Stimulated activated memory B cell treated with anti-CD40 and anti-IgM and Interleukin-4, amounts not matched to agents 10 μg/mL and 1 μg/mL and 100 μg/mL, for 72 hours (primary cell): ENCODE measurements at regions not wholly inside any gene's neighbourhood (a gene's known extent, or its start where the extent isn't known, plus 50 kb on each side); places are given as distances from the start of the nearest gene placed in this dataset.

Experiments
- ATAC-seq: fragments of 150-1000 bp; cut with Tn5 transposase; 2 replicates; pipeline ENCODE4 v1.10.0; 2021
- H3K27ac Mint-ChIP-seq: one replicate; pipeline ENCODE4 v1.8.0; 2022; ENCODE audit warnings: mild to moderate bottlenecking, mixed read lengths
- H3K27me3 Mint-ChIP-seq: one replicate; pipeline ENCODE4 v1.8.0; 2022; ENCODE audit warnings: mixed read lengths
- H3K36me3 Mint-ChIP-seq: one replicate; pipeline ENCODE4 v1.8.0; 2022; ENCODE audit warnings: mixed read lengths
- H3K4me1 Mint-ChIP-seq: one replicate; pipeline ENCODE4 v1.8.0; 2022; ENCODE audit warnings: mixed read lengths
- H3K4me3 Mint-ChIP-seq: one replicate; pipeline ENCODE4 v1.8.0; 2022; ENCODE audit warnings: mild to moderate bottlenecking, moderate library complexity, mixed read lengths
- H3K9me3 Mint-ChIP-seq: one replicate; pipeline ENCODE4 v1.8.0; 2022; ENCODE audit warnings: mixed read lengths

DNA sequence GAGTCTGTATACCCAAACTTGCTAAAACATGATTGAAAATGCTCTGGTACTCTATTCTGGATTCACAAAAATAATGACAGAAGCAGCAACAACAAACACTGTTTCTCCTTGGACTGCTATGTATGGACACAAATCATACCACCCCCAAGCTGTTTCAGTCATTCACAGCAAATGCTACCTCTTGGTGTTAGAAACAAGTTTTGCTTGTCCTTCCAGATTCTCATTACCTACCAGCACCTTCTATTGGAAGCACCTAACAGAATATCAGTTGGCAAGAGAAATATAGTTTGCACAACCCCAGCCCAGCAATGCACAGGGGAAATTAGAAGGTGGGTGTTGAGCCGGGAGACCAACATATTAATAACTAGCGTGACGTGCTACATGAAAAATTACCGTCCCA is 1950.9 kb downstream of the C4orf33 start:
- Mint-ChIP-seq H3K4me3 (no peak overlapping the region), H3K27me3 (no peaks in the 10 kb centered on the region), H3K36me3 (no peaks in the 10 kb centered on the region), H3K4me1 (no peaks in the 10 kb centered on the region), H3K9me3 (peaks cover 4% of the 10 kb centered on the region), H3K27ac (no peak overlapping the region)
- no peak for ATAC-seq

DNA sequence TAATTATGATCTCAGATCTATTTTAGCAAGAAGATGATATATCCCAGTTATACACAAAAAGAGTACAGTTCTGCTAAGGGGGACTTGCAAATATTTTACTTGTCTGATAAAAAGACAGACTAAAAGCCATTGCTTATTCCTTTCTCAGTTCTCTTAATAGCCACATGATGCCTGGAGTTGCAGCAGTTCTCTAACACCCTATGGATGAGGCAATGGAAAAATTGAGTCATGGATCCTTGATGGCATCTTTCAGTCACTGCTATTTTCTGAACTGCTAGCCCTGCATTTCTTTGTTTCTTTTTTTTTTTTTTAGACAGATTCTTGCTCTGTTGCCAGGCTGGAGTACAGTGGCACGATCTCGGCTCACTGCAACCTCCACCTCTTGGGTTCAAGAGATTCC is 1956.7 kb downstream of the C4orf33 start:
- H3K9me3 Mint-ChIP-seq, result peaks cover 5% of the 10 kb centered on the region
- no peak overlapping the region for H3K27ac Mint-ChIP-seq
- no peak overlapping the region for H3K4me3 Mint-ChIP-seq
- ATAC-seq, result no peak
- no peaks in the 10 kb centered on the region for H3K36me3 Mint-ChIP-seq
- no peaks in the 10 kb centered on the region for H3K27me3 Mint-ChIP-seq
- no peaks in the 10 kb centered on the region for H3K4me1 Mint-ChIP-seq

DNA sequence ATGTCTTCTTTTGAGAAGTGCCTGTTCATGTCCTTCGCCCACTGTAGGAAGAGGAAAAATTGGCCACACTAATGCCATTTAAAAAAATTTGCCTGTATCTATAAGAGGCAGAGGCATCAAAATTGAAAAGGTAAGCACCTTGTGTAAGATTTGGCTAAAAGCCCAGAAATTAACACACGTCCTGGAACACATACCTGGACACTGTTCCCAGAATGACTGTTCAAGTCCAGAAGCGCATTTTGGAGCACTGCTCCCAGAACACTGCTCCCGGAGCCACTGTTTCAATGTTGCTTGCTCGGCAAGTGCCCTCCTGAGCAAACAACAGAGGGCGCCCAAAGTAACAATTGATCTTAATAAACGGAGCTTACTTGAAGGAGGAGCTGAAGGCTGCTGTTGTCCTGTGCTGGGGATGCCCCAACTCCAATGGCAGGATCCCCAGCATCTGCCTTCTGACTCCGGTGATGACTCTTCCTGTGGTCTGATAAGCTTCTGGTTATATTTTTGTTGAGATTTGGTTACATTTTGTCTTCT is 1958.6 kb downstream of the C4orf33 start:
- peaks cover 8% of the 10 kb centered on the region for H3K9me3 Mint-ChIP-seq
- no peaks in the 10 kb centered on the region for H3K27me3 Mint-ChIP-seq
- no peak overlapping the region for H3K27ac Mint-ChIP-seq
- no peak overlapping the region for H3K4me3 Mint-ChIP-seq
- ATAC-seq, result no peak
- no peaks in the 10 kb centered on the region for H3K36me3 Mint-ChIP-seq
- no peaks in the 10 kb centered on the region for H3K4me1 Mint-ChIP-seq

- no peaks in the 10 kb centered on the region for H3K36me3 Mint-ChIP-seq
- H3K4me3 Mint-ChIP-seq, result no peak overlapping the region
- peaks cover 12% of the 10 kb centered on the region for H3K9me3 Mint-ChIP-seq
- no peaks in the 10 kb centered on the region for H3K4me1 Mint-ChIP-seq
- H3K27ac Mint-ChIP-seq, result no peak overlapping the region
- no peak for ATAC-seq
- no peaks in the 10 kb centered on the region for H3K27me3 Mint-ChIP-seq
Measured at GRCh38 chr4:131061734-131062133, 1965.8 kb downstream of the C4orf33 start.

DNA sequence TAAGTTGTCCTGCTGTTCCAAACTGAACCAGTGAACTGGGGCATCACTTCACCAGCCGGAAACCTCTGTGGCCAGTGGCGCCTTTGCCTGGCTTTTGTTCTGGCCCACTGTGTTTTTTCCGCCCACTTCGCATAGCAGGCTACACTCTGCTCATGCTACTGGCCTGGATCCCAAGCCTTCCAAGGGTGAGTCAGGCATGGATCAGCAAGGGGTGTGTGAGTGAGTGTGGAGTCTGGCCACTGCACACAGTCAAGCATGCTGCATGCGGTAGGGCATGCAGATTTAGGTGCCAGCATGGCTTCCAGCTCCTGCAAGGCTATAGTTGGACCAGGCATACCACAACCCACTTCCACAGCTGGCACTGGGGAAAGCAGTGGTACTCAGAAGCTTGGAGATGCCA is 1967.9 kb downstream of the C4orf33 start:
- Mint-ChIP-seq H3K4me3 (no peak overlapping the region), H3K9me3 (peaks cover 9% of the 10 kb centered on the region), H3K27me3 (no peaks in the 10 kb centered on the region), H3K36me3 (no peaks in the 10 kb centered on the region), H3K4me1 (no peaks in the 10 kb centered on the region), H3K27ac (no peak overlapping the region)
- no peak for ATAC-seq

- no peak overlapping the region for H3K4me3 Mint-ChIP-seq
- H3K36me3 Mint-ChIP-seq, result no peaks in the 10 kb centered on the region
- H3K4me1 Mint-ChIP-seq, result no peaks in the 10 kb centered on the region
- no peak overlapping the region for H3K27ac Mint-ChIP-seq
- H3K27me3 Mint-ChIP-seq, result no peaks in the 10 kb centered on the region
- no peaks in the 10 kb centered on the region for H3K9me3 Mint-ChIP-seq
- ATAC-seq, result no peak
Measured at GRCh38 chr4:131081069-131081468, 1985.1 kb downstream of the C4orf33 start.

- Mint-ChIP-seq H3K36me3 (no peaks in the 10 kb centered on the region), H3K4me3 (no peak overlapping the region), H3K4me1 (no peaks in the 10 kb centered on the region), H3K9me3 (no peaks in the 10 kb centered on the region), H3K27ac (no peak overlapping the region), H3K27me3 (no peaks in the 10 kb centered on the region)
- no peak for ATAC-seq
Measured at GRCh38 chr4:131084997-131085396, 1989.0 kb downstream of the C4orf33 start.

DNA sequence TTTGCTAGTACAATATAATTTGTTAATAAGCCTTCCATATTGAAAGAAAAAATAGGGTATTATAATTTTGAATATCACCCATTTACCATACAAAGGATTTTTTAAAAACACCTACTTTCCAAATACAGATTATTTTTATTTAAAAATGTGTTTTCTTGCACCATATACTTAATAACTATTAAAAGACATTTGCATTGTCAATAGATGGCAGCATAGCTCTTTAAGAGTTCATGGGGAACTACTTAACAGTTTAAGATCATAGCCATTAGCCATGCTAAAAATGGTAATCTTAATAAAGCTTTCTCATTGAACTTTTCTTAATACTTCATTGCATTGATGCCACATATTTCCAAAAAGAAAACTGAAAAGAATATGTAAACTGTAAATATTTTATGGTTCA is 1995.9 kb downstream of the C4orf33 start:
- no peak overlapping the region for H3K27ac Mint-ChIP-seq
- no peak overlapping the region for H3K4me3 Mint-ChIP-seq
- ATAC-seq, result no peak
- no peaks in the 10 kb centered on the region for H3K27me3 Mint-ChIP-seq
- H3K9me3 Mint-ChIP-seq, result no peaks in the 10 kb centered on the region
- H3K4me1 Mint-ChIP-seq, result no peaks in the 10 kb centered on the region
- no peaks in the 10 kb centered on the region for H3K36me3 Mint-ChIP-seq

DNA sequence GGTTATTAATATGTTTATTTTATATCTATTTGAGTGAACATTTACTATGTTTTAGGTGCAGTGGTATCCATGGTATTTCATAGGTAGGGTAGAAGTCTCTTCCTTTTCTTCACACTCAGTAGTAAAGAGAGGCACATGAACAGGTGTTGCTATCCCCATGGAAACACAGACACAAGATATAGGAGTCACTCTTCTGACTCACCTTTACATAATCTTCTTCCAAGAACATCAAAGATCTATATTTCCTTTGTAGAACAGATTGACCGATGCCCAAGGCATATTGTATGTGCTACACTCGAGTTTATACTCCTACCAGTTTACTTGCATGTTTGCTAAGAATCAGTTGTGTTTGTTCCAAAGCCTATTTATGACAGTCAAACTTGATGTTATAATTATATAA is 1997.4 kb downstream of the C4orf33 start:
- Mint-ChIP-seq H3K27ac (no peak overlapping the region), H3K36me3 (no peaks in the 10 kb centered on the region), H3K4me3 (no peak overlapping the region), H3K4me1 (no peaks in the 10 kb centered on the region), H3K27me3 (no peaks in the 10 kb centered on the region), H3K9me3 (no peaks in the 10 kb centered on the region)
- no peak for ATAC-seq

- Mint-ChIP-seq H3K4me3 (no peak overlapping the region), H3K9me3 (peaks cover 4% of the 10 kb centered on the region)
Measured at GRCh38 chr4:131098976-131099375, 2003.0 kb downstream of the C4orf33 start.

DNA sequence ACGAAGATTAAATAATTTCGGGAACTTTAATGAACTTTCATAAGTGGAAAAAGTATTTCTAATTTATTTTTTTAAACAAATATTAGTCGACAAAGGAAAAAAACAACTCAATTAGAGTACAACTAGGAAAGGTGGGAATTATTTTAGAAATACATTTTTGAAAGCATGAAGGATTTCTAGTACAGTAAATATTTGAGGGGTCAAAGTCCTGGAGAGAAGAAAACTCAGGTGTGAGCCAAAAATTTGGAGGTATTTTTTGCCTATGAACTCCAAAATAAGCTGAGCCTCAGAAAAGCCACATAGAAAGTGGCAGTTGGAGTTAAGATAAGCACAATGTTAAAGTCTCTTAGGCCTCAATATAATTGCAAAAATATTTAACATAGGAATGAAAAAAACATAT is 2017.3 kb downstream of the C4orf33 start:
- no peak for ATAC-seq
- no peaks in the 10 kb centered on the region for H3K27me3 Mint-ChIP-seq
- H3K4me1 Mint-ChIP-seq, result no peaks in the 10 kb centered on the region
- H3K9me3 Mint-ChIP-seq, result peaks cover 9% of the 10 kb centered on the region
- H3K27ac Mint-ChIP-seq, result no peak overlapping the region
- H3K36me3 Mint-ChIP-seq, result no peaks in the 10 kb centered on the region
- no peak overlapping the region for H3K4me3 Mint-ChIP-seq

More at GRCh38 chr4:131098976-131099375, 2003.0 kb downstream of the C4orf33 start:
- H3K27me3 Mint-ChIP-seq, result no peaks in the 10 kb centered on the region
- no peaks in the 10 kb centered on the region for H3K36me3 Mint-ChIP-seq
- no peaks in the 10 kb centered on the region for H3K4me1 Mint-ChIP-seq
- no peak for ATAC-seq
- no peak overlapping the region for H3K27ac Mint-ChIP-seq

DNA sequence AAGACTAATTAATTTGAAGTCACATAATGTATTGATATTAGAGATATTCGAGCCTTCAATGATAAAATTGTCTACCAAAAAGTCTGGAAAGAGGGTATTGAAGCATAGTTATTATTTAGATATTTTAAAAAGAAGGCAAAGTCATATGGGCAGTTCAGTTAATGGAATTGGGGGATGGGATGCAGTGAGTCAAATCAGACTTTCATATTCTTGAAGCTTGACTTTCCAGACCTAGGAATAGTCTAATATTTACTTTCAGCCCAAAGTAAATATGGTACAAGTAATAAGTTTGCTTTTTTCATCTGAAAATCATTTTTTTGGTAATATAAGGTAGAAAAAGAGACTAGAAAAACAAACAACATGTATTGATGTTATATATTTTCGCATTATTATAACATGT is 2017.8 kb downstream of the C4orf33 start:
- no peak for ATAC-seq
- Mint-ChIP-seq H3K4me3 (no peak overlapping the region), H3K27ac (no peak overlapping the region), H3K4me1 (no peaks in the 10 kb centered on the region), H3K36me3 (no peaks in the 10 kb centered on the region), H3K27me3 (no peaks in the 10 kb centered on the region), H3K9me3 (peaks cover 9% of the 10 kb centered on the region)

- Mint-ChIP-seq H3K9me3 (peaks cover 3% of the 10 kb centered on the region), H3K4me3 (no peak overlapping the region), H3K27ac (no peak overlapping the region), H3K4me1 (no peaks in the 10 kb centered on the region), H3K36me3 (no peaks in the 10 kb centered on the region), H3K27me3 (no peaks in the 10 kb centered on the region)
- ATAC-seq, result no peak
Measured at GRCh38 chr4:131119661-131120060, 2023.7 kb downstream of the C4orf33 start.

DNA sequence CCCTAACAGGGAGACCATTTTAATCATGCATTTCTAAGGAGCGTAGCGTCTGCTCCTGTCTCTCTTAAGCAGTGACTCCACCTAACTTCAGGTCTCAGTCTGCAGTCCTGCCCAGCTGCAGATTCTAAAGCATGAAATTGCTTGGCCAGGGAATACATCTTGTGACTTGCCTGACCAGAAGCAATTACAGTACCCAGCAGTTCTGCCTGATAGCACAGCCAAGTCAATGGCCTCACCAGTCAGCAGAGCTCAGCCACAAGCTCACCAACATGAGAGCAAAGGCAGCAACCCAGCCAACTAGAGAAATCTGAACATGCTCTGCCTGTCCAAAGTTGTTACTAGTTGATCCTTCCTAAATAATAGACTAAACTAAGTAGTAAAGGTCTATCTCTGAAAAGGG is 2011.9 kb upstream of the PCDH10 start:
- Mint-ChIP-seq H3K4me3 (no peak overlapping the region), H3K27ac (no peak overlapping the region), H3K9me3 (peaks cover 9% of the 10 kb centered on the region), H3K36me3 (no peaks in the 10 kb centered on the region), H3K4me1 (no peaks in the 10 kb centered on the region), H3K27me3 (no peaks in the 10 kb centered on the region)
- ATAC-seq, result peak; percentile 16

DNA sequence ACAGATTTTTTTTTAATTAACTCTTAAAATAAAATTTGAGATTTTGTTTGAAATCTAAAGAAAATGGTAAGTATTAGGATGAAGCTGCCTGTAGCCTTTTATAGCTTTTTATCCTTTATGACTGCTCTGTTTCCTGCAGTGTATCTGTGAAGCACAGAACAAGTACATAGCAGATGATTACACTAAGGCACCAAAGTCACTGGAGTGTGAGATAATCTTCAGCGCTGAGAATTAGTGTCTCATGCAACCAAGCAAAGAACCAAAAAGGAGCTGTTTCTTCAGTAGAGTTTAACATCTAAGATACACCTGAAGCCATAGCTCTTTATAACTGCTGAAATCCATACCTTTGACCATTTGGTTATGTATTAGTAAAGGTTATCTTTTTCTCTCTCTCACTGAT is 1989.8 kb upstream of the PCDH10 start:
- no peak overlapping the region for H3K4me3 Mint-ChIP-seq
- H3K9me3 Mint-ChIP-seq, result no peaks in the 10 kb centered on the region
- no peaks in the 10 kb centered on the region for H3K4me1 Mint-ChIP-seq
- no peaks in the 10 kb centered on the region for H3K27me3 Mint-ChIP-seq
- H3K27ac Mint-ChIP-seq, result no peak overlapping the region
- ATAC-seq, result no peak
- no peaks in the 10 kb centered on the region for H3K36me3 Mint-ChIP-seq

DNA sequence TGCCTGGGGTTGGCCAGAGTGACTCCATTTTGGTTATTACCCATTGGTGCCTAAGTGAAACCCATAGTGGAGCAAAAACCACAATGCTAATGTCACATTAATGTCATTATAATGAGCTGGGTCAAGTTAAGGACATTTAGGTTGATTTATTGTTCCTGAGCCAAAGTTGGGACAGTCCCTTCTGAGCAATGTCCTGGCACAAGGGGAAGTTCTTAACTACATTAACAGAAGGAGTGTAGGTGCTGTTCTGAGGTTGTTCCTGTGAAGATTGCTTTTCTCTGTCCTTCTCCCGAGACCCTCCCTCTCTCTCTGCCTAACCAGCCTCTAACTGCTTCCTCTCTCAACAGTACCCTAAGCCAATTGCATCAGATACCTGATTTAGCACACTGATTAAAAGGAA is 1956.8 kb upstream of the PCDH10 start:
- H3K36me3 Mint-ChIP-seq, result no peaks in the 10 kb centered on the region
- H3K4me1 Mint-ChIP-seq, result no peaks in the 10 kb centered on the region
- no peaks in the 10 kb centered on the region for H3K27me3 Mint-ChIP-seq

GRCh38 chr4:131207589-131207988 is 1941.5 kb upstream of the PCDH10 start:
- H3K4me1 Mint-ChIP-seq, result no peaks in the 10 kb centered on the region
- H3K27ac Mint-ChIP-seq, result no peak overlapping the region
- no peak overlapping the region for H3K4me3 Mint-ChIP-seq
- H3K27me3 Mint-ChIP-seq, result no peaks in the 10 kb centered on the region
- H3K36me3 Mint-ChIP-seq, result no peaks in the 10 kb centered on the region
- no peaks in the 10 kb centered on the region for H3K9me3 Mint-ChIP-seq
- no peak for ATAC-seq

More for the DNA sequence above, 1956.8 kb upstream of the PCDH10 start:
- ATAC-seq, result no peak
- Mint-ChIP-seq H3K27ac (no peak overlapping the region), H3K4me3 (no peak overlapping the region), H3K9me3 (peaks cover 9% of the 10 kb centered on the region)
